Prostate gland (tissue), 2 donors: ENCODE measurements at regions not wholly inside any gene's neighbourhood (a gene's known extent, or its start where the extent isn't known, plus 50 kb on each side); places are given as distances from the start of the nearest gene placed in this dataset.

ENCODE experiments used
- POLR2A ChIP-seq: fragments of 450-650 bp; IDR thresholded peaks from one replicate; pipeline ENCODE4 v1.6.1; 2016; ENCODE audit warnings: antibody characterized with exemption, mild to moderate bottlenecking
- POLR2AphosphoS5 ChIP-seq: sonication (generic); formaldehyde crosslinking; IDR thresholded peaks from one replicate; pipeline ENCODE4 v1.6.1; 2017; ENCODE audit warnings: antibody characterized with exemption
- TF ChIP-seq, protein P1 (sequence below), 4 experiments: fragments of 200-600 bp in 2 of 4; fragments of 450-650 bp in 2 of 4; sonication (generic) in 2 of 4; IDR thresholded peaks; 1 replicate in 3 of 4; 2 replicates in 1 of 4; pipeline ENCODE4 v1.5.1; 2016 to 2019; ENCODE audit warnings: antibody characterized with exemption in 4 of 4, mild to moderate bottlenecking in 2 of 4, moderate library complexity in 2 of 4

DNA sequence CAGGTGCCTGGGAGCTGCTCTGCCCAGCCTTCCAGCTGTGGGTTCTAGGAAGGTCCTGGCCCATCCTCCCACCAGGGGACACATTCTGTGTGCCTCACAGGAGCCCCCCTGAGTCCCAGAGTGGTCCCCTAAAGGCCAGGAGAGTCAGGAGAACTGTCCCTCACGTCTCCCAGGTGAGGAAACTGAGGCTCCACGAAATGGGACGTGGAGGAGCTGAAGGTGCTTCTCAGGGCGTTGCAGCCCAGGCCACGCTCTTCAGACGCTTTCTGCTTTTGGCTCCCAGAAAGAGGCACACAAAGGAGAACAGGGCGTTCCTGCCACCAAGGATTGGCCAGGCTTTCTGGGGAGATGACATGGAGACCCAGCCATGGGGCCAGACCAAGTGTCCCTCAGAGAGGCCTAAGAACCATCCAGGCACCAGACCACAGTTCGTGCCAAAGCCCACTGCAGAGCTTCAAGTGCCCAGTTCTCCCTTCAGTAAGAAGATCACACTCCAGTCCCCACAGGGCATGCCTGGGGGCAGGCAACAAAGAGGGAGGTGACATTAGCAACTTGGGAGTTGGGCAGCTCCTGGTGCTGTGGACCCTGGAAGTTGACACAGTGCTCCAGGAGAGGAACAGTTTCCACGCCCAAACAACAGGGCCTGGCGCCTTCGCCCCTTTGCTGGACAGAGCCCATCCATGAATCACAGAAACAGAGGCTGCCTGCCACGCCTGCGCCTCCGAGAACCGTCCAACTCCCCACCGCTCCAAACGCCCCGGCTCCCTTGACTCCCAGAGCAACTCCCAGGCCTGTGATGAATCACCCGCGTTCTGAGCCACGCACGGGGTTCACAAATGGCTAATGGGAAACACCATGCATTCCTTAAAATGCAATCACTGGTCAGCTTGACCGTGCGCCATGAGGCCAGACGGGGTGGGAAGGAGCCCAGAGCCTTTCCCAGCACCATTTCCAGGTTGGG lies 589.2 kb downstream of the BRD1 start:
- no peak for TF ChIP-seq POLR2A
- TF ChIP-seq POLR2AphosphoS5: no peak
- TF ChIP-seq, protein P1, sequence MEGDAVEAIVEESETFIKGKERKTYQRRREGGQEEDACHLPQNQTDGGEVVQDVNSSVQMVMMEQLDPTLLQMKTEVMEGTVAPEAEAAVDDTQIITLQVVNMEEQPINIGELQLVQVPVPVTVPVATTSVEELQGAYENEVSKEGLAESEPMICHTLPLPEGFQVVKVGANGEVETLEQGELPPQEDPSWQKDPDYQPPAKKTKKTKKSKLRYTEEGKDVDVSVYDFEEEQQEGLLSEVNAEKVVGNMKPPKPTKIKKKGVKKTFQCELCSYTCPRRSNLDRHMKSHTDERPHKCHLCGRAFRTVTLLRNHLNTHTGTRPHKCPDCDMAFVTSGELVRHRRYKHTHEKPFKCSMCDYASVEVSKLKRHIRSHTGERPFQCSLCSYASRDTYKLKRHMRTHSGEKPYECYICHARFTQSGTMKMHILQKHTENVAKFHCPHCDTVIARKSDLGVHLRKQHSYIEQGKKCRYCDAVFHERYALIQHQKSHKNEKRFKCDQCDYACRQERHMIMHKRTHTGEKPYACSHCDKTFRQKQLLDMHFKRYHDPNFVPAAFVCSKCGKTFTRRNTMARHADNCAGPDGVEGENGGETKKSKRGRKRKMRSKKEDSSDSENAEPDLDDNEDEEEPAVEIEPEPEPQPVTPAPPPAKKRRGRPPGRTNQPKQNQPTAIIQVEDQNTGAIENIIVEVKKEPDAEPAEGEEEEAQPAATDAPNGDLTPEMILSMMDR (IDR thresholded peaks at IDR 0.05): no peak
